WTC11 (cell line): ENCODE measurements at regions not wholly inside any gene's neighbourhood (a gene's known extent, or its start where the extent isn't known, plus 50 kb on each side); places are given as distances from the start of the nearest gene placed in this dataset.

Source experiments
- ATAC-seq: fragments of 200-7000 bp; cut with Tn5 transposase; 2 replicates; pipeline ENCODE4 v1.10.0; 2021; ENCODE audit warnings: mild to moderate bottlenecking, moderate library complexity
- CTCF ChIA-PET: fragments of 300-600 bp; sonication (Branson Sonifier 250); formaldehyde crosslinking; loops from one replicate; lab custom pipeline; 2021; ENCODE audit warnings: antibody characterized with exemption; lab: Charles Lee
- POLR2A ChIA-PET: fragments of 350-600 bp; sonication (Branson Sonifier 250); formaldehyde crosslinking; loops from one replicate; lab custom pipeline; 2021; ENCODE audit warnings: antibody characterized with exemption; lab: Charles Lee
- DNase-seq: peaks from one replicate; pipeline ENCODE4 v3.0.0; 2021; ENCODE audit warnings: low spot score
- H3K27ac Mint-ChIP-seq: 2 replicates; pipeline ENCODE4 v1.8.0; 2021; ENCODE audit warnings: mixed read lengths
- H3K27me3 Mint-ChIP-seq: 2 replicates; pipeline ENCODE4 v1.8.0; 2021; ENCODE audit warnings: low read depth, mild to moderate bottlenecking, moderate library complexity, mixed read lengths
- H3K36me3 Mint-ChIP-seq: 2 replicates; pipeline ENCODE4 v1.8.0; 2021; ENCODE audit warnings: mixed read lengths
- H3K4me1 Mint-ChIP-seq: 2 replicates; pipeline ENCODE4 v1.8.0; 2022; ENCODE audit warnings: mixed read lengths
- H3K4me3 Mint-ChIP-seq: 2 replicates; pipeline ENCODE4 v1.8.0; 2021; ENCODE audit warnings: mild to moderate bottlenecking, moderate library complexity, mixed read lengths
- H3K9me3 Mint-ChIP-seq: 2 replicates; pipeline ENCODE4 v1.8.0; 2021; ENCODE audit warnings: mixed read lengths
- AR ChIP-seq: fragments of 250-450 bp; sonication (Bioruptor Pico); IDR thresholded peaks from 2 replicates; pipeline ENCODE4 v1.9.0; 2021; ENCODE audit warnings: mild to moderate bottlenecking
- ATF1 ChIP-seq: sonication (generic); formaldehyde crosslinking; IDR thresholded peaks from 2 replicates; pipeline ENCODE4 v1.8.1; 2023; ENCODE audit warnings: mild to moderate bottlenecking, moderate library complexity, missing genetic modification reagents
- CBFB ChIP-seq: sonication (generic); formaldehyde crosslinking; IDR thresholded peaks from 2 replicates; pipeline ENCODE4 v1.8.1; 2022; ENCODE audit warnings: mild to moderate bottlenecking, low read depth, missing genetic modification reagents
- ETV6 ChIP-seq: sonication (generic); formaldehyde crosslinking; IDR thresholded peaks from 2 replicates; pipeline ENCODE4 v1.8.1; 2022; ENCODE audit warnings: mild to moderate bottlenecking, missing genetic modification reagents
- GABPB1 ChIP-seq: sonication (generic); formaldehyde crosslinking; IDR thresholded peaks from 2 replicates; pipeline ENCODE4 v1.8.1; 2023; ENCODE audit warnings: mild to moderate bottlenecking, missing genetic modification reagents
- GRHL2 ChIP-seq: fragments of 250-450 bp; sonication (Bioruptor Pico); IDR thresholded peaks from 2 replicates; pipeline ENCODE4 v1.8.0; 2022; ENCODE audit warnings: mild to moderate bottlenecking, moderate library complexity; ENCODE audit not compliant: insufficient replicate concordance, severe bottlenecking
- JUN ChIP-seq: sonication (generic); formaldehyde crosslinking; IDR thresholded peaks from 2 replicates; pipeline ENCODE4 v1.8.0; 2023; ENCODE audit warnings: mild to moderate bottlenecking, missing genetic modification reagents
- MXD4 ChIP-seq: fragments of 250-450 bp; sonication (Bioruptor Pico); IDR thresholded peaks from 2 replicates; pipeline ENCODE4 v1.8.0; 2021; ENCODE audit warnings: mild to moderate bottlenecking, moderate library complexity, borderline replicate concordance
- MYBL2 ChIP-seq: sonication (generic); formaldehyde crosslinking; IDR thresholded peaks from 2 replicates; pipeline ENCODE4 v1.8.1; 2023; ENCODE audit warnings: mild to moderate bottlenecking, moderate library complexity, missing genetic modification reagents
- NFE2L1 ChIP-seq: sonication (generic); formaldehyde crosslinking; IDR thresholded peaks from 2 replicates; pipeline ENCODE4 v1.8.1; 2023; ENCODE audit warnings: missing genetic modification reagents
- NR3C1 ChIP-seq: sonication (generic); formaldehyde crosslinking; conservative IDR thresholded peaks from 2 replicates; pipeline ENCODE4 v1.8.1; 2023; ENCODE audit warnings: low read depth, mild to moderate bottlenecking, missing genetic modification reagents
- OVOL2 ChIP-seq: fragments of 250-450 bp; sonication (Bioruptor Pico); IDR thresholded peaks from 2 replicates; pipeline ENCODE4 v1.9.0; 2021; ENCODE audit warnings: mild to moderate bottlenecking, borderline replicate concordance
- PRDM15 ChIP-seq: sonication (generic); formaldehyde crosslinking; IDR thresholded peaks from 2 replicates; pipeline ENCODE4 v1.8.0; 2022; ENCODE audit warnings: missing genetic modification reagents
- SMAD4 ChIP-seq: sonication (generic); formaldehyde crosslinking; IDR thresholded peaks from 2 replicates; pipeline ENCODE4 v1.8.0; 2022; ENCODE audit warnings: mild to moderate bottlenecking, missing genetic modification reagents
- ZNF138 ChIP-seq: sonication (generic); formaldehyde crosslinking; conservative IDR thresholded peaks from 2 replicates; pipeline ENCODE4 v1.8.1; 2022; ENCODE audit warnings: mild to moderate bottlenecking, moderate library complexity, missing genetic modification reagents
- ZNF423 ChIP-seq: fragments of 250-450 bp; sonication (Bioruptor Pico); IDR thresholded peaks from 2 replicates; pipeline ENCODE4 v2.1.2; 2022; ENCODE audit warnings: mild to moderate bottlenecking, moderate library complexity
- TF ChIP-seq, protein P1 (sequence below): sonication (generic); formaldehyde crosslinking; IDR thresholded peaks from 2 replicates; pipeline ENCODE4 v1.8.1; 2023; ENCODE audit warnings: mild to moderate bottlenecking, moderate library complexity, missing genetic modification reagents
- TF ChIP-seq, protein P2 (sequence below): sonication (generic); formaldehyde crosslinking; conservative IDR thresholded peaks from 2 replicates; pipeline ENCODE4 v1.8.1; 2023; ENCODE audit warnings: mild to moderate bottlenecking, low read depth, missing genetic modification reagents, moderate library complexity
- TF ChIP-seq, protein P3 (sequence below): sonication (generic); formaldehyde crosslinking; IDR thresholded peaks from 2 replicates; pipeline ENCODE4 v1.8.1; 2023; ENCODE audit warnings: mild to moderate bottlenecking, missing genetic modification reagents
- TF ChIP-seq, protein P4 (sequence below): sonication (generic); formaldehyde crosslinking; IDR thresholded peaks from 2 replicates; pipeline ENCODE4 v1.8.1; 2023; ENCODE audit warnings: mild to moderate bottlenecking, missing genetic modification reagents, moderate library complexity
- TF ChIP-seq, protein P5 (sequence below): fragments of 200-600 bp; IDR thresholded peaks from 2 replicates; pipeline ENCODE4 v1.8.0; 2022; ENCODE audit warnings: antibody characterized with exemption

- ATAC-seq, result no peak
- Mint-ChIP-seq H3K4me3 (no peak overlapping the region), H3K9me3 (peaks cover 5% of the 10 kb centered on the region), H3K36me3 (no peaks in the 10 kb centered on the region), H3K4me1 (no peaks in the 10 kb centered on the region), H3K27ac (no peak overlapping the region), H3K27me3 (no peaks in the 10 kb centered on the region)
- CTCF ChIA-PET, result no interaction called here
- no peak for DNase-seq
- TF ChIP-seq OVOL2, result no peak
- TF ChIP-seq GABPB1 (CRISPR knock-in tag), result no peak
- no peak for TF ChIP-seq MXD4 (CRISPR knock-in tag)
- TF ChIP-seq NR3C1, result no peak
- no peak for TF ChIP-seq NFE2L1 (CRISPR knock-in tag)
- no peak for TF ChIP-seq GRHL2 (CRISPR knock-in tag)
- TF ChIP-seq, protein P1, sequence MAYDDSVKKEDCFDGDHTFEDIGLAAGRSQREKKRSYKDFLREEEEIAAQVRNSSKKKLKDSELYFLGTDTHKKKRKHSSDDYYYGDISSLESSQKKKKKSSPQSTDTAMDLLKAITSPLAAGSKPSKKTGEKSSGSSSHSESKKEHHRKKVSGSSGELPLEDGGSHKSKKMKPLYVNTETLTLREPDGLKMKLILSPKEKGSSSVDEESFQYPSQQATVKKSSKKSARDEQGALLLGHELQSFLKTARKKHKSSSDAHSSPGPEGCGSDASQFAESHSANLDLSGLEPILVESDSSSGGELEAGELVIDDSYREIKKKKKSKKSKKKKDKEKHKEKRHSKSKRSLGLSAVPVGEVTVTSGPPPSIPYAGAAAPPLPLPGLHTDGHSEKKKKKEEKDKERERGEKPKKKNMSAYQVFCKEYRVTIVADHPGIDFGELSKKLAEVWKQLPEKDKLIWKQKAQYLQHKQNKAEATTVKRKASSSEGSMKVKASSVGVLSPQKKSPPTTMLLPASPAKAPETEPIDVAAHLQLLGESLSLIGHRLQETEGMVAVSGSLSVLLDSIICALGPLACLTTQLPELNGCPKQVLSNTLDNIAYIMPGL (CRISPR knock-in tag), result no peak
- no peak for TF ChIP-seq ETV6 (CRISPR knock-in tag)
- TF ChIP-seq, protein P2, sequence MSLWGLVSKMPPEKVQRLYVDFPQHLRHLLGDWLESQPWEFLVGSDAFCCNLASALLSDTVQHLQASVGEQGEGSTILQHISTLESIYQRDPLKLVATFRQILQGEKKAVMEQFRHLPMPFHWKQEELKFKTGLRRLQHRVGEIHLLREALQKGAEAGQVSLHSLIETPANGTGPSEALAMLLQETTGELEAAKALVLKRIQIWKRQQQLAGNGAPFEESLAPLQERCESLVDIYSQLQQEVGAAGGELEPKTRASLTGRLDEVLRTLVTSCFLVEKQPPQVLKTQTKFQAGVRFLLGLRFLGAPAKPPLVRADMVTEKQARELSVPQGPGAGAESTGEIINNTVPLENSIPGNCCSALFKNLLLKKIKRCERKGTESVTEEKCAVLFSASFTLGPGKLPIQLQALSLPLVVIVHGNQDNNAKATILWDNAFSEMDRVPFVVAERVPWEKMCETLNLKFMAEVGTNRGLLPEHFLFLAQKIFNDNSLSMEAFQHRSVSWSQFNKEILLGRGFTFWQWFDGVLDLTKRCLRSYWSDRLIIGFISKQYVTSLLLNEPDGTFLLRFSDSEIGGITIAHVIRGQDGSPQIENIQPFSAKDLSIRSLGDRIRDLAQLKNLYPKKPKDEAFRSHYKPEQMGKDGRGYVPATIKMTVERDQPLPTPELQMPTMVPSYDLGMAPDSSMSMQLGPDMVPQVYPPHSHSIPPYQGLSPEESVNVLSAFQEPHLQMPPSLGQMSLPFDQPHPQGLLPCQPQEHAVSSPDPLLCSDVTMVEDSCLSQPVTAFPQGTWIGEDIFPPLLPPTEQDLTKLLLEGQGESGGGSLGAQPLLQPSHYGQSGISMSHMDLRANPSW (CRISPR knock-in tag), result no peak
- no peak for TF ChIP-seq ZNF138
- TF ChIP-seq ZNF423 (CRISPR knock-in tag), result no peak
- no peak for TF ChIP-seq ATF1 (CRISPR knock-in tag)
- TF ChIP-seq, protein P3, sequence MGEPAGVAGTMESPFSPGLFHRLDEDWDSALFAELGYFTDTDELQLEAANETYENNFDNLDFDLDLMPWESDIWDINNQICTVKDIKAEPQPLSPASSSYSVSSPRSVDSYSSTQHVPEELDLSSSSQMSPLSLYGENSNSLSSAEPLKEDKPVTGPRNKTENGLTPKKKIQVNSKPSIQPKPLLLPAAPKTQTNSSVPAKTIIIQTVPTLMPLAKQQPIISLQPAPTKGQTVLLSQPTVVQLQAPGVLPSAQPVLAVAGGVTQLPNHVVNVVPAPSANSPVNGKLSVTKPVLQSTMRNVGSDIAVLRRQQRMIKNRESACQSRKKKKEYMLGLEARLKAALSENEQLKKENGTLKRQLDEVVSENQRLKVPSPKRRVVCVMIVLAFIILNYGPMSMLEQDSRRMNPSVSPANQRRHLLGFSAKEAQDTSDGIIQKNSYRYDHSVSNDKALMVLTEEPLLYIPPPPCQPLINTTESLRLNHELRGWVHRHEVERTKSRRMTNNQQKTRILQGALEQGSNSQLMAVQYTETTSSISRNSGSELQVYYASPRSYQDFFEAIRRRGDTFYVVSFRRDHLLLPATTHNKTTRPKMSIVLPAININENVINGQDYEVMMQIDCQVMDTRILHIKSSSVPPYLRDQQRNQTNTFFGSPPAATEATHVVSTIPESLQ (CRISPR knock-in tag), result no peak
- TF ChIP-seq CBFB, result no peak
- POLR2A ChIA-PET, result no interaction called here
Observed at GRCh38 chr14:43687921-43688320, 819.2 kb downstream of the FSCB start.

DNA sequence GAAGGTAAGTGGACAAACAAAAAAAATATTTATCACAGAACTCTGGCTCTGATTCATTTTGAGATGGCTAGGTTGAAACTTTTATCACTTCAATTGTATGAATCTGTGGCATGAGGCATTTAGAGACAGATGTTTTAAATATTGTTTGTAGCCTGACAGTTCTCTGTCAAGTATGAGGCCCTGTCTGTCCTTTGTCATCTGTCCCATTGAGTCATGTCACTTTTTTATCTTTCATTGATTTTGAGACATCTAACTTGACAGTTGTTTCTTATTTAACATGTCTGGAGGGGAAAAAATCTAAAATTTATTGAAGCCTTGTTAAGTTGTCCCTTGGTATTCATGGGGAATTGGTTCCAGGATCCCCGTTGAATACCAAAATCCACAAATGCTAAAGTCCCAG lies 829.5 kb downstream of the FSCB start:
- POLR2A ChIA-PET, result no interaction called here
- DNase-seq (no peak), ATAC-seq (no peak)
- H3K4me3 Mint-ChIP-seq, result no peak overlapping the region
- H3K27ac Mint-ChIP-seq, result no peak overlapping the region
- H3K9me3 Mint-ChIP-seq, result peaks cover 8% of the 10 kb centered on the region
- H3K4me1 Mint-ChIP-seq, result no peaks in the 10 kb centered on the region
- CTCF ChIA-PET, result no interaction called here
- no peaks in the 10 kb centered on the region; the same call in 1 of the 2 replicates for H3K36me3 Mint-ChIP-seq
- H3K27me3 Mint-ChIP-seq, result no peaks in the 10 kb centered on the region
- TF ChIP-seq, protein P4, sequence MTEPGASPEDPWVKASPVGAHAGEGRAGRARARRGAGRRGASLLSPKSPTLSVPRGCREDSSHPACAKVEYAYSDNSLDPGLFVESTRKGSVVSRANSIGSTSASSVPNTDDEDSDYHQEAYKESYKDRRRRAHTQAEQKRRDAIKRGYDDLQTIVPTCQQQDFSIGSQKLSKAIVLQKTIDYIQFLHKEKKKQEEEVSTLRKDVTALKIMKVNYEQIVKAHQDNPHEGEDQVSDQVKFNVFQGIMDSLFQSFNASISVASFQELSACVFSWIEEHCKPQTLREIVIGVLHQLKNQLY (CRISPR knock-in tag), result no peak
- TF ChIP-seq, protein P5, sequence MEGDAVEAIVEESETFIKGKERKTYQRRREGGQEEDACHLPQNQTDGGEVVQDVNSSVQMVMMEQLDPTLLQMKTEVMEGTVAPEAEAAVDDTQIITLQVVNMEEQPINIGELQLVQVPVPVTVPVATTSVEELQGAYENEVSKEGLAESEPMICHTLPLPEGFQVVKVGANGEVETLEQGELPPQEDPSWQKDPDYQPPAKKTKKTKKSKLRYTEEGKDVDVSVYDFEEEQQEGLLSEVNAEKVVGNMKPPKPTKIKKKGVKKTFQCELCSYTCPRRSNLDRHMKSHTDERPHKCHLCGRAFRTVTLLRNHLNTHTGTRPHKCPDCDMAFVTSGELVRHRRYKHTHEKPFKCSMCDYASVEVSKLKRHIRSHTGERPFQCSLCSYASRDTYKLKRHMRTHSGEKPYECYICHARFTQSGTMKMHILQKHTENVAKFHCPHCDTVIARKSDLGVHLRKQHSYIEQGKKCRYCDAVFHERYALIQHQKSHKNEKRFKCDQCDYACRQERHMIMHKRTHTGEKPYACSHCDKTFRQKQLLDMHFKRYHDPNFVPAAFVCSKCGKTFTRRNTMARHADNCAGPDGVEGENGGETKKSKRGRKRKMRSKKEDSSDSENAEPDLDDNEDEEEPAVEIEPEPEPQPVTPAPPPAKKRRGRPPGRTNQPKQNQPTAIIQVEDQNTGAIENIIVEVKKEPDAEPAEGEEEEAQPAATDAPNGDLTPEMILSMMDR, result no peak
- no peak for TF ChIP-seq SMAD4 (CRISPR knock-in tag)
- no peak for TF ChIP-seq MYBL2 (CRISPR knock-in tag)
- no peak for TF ChIP-seq AR (CRISPR knock-in tag)
- no peak for TF ChIP-seq GABPB1 (CRISPR knock-in tag)
- TF ChIP-seq PRDM15 (CRISPR knock-in tag), result no peak
- no peak for TF ChIP-seq JUN (CRISPR knock-in tag)
